ENCODE measurements at regions not wholly inside any gene's neighbourhood (a gene's known extent, or its start where the extent isn't known, plus 50 kb on each side); places are given as distances from the start of the nearest gene placed in this dataset.
"Not testable (repeated sequence)": the region's sequence is repeated elsewhere in the genome, so short reads cannot be mapped to it uniquely, and the experiment has no call there.

GRCh38 chr2:23053601-23054000 lies 331.4 kb upstream of the KLHL29 start:
- Histone ChIP-seq H3K4me1 (ENCODE audit: control insufficient read depth in 3 of 3, insufficient read depth in 3 of 3, low read length in 3 of 3) (peaks cover 0 to 11% (median 2%) of the 10 kb centered on the region in 3 donors), H3K9ac (ENCODE audit: low read depth in 1 of 3, low read length in 3 of 3) (no peak overlapping the region), H3K27ac (ENCODE audit: low read depth, low read length) (no peak overlapping the region), H3K27me3 (ENCODE audit: control insufficient read depth in 3 of 3, insufficient read depth in 3 of 3, low read length in 3 of 3) (no peaks in the 10 kb centered on the region), H3K36me3 (ENCODE audit: control insufficient read depth in 3 of 3, insufficient read depth in 3 of 3, low read length in 3 of 3) (no peaks in the 10 kb centered on the region), H3K9me3 (ENCODE audit: control insufficient read depth in 3 of 3, low read length in 3 of 3) (no peaks in the 10 kb centered on the region), H3K4me3 (ENCODE audit: low read length in 3 of 3) (no peak overlapping the region)

GRCh38 chr2:23055251-23055650 lies 329.7 kb upstream of the KLHL29 start:
- Histone ChIP-seq H3K27me3 (ENCODE audit: control insufficient read depth in 3 of 3, insufficient read depth in 3 of 3, low read length in 3 of 3) (no peaks in the 10 kb centered on the region), H3K9me3 (ENCODE audit: control insufficient read depth in 3 of 3, low read length in 3 of 3) (no peaks in the 10 kb centered on the region), H3K4me1 (ENCODE audit: control insufficient read depth in 3 of 3, insufficient read depth in 3 of 3, low read length in 3 of 3) (peaks cover 0 to 11% (median 2%) of the 10 kb centered on the region in 3 donors), H3K9ac (ENCODE audit: low read depth in 1 of 3, low read length in 3 of 3) (no peak overlapping the region), H3K36me3 (ENCODE audit: control insufficient read depth in 3 of 3, insufficient read depth in 3 of 3, low read length in 3 of 3) (no peaks in the 10 kb centered on the region), H3K4me3 (ENCODE audit: low read length in 3 of 3) (no peak overlapping the region), H3K27ac (ENCODE audit: low read depth, low read length) (no peak overlapping the region)

GRCh38 chr2:23056846-23057245 lies 328.1 kb upstream of the KLHL29 start:
- not testable (repeated sequence) for H3K27me3 ChIP-seq (ENCODE audit: control insufficient read depth in 3 of 3, insufficient read depth in 3 of 3, low read length in 3 of 3); H3K9me3 ChIP-seq (ENCODE audit: control insufficient read depth in 3 of 3, low read length in 3 of 3); H3K9ac ChIP-seq (ENCODE audit: low read depth in 1 of 3, low read length in 3 of 3); H3K4me3 ChIP-seq (ENCODE audit: low read length in 3 of 3); H3K36me3 ChIP-seq (ENCODE audit: control insufficient read depth in 3 of 3, insufficient read depth in 3 of 3, low read length in 3 of 3); H3K27ac ChIP-seq (ENCODE audit: low read depth, low read length)
- peaks cover 0 to 11% (median 2%) of the 10 kb centered on the region in 3 donors for H3K4me1 ChIP-seq (ENCODE audit: control insufficient read depth in 3 of 3, insufficient read depth in 3 of 3, low read length in 3 of 3)

GRCh38 chr2:23058435-23058834 lies 326.5 kb upstream of the KLHL29 start:
- Histone ChIP-seq H3K27me3 (ENCODE audit: control insufficient read depth in 3 of 3, insufficient read depth in 3 of 3, low read length in 3 of 3) (no peaks in the 10 kb centered on the region), H3K36me3 (ENCODE audit: control insufficient read depth in 3 of 3, insufficient read depth in 3 of 3, low read length in 3 of 3) (no peaks in the 10 kb centered on the region), H3K27ac (ENCODE audit: low read depth, low read length) (no peak overlapping the region)

GRCh38 chr2:23065210-23065609 lies 319.8 kb upstream of the KLHL29 start:
- H3K27ac ChIP-seq (ENCODE audit: low read depth, low read length): no peak overlapping the region
- no peaks in the 10 kb centered on the region for H3K9me3 ChIP-seq (ENCODE audit: control insufficient read depth in 3 of 3, low read length in 3 of 3)

More at GRCh38 chr2:23058435-23058834, 326.5 kb upstream of the KLHL29 start:
- no peak overlapping the region for H3K9ac ChIP-seq (ENCODE audit: low read depth in 1 of 3, low read length in 3 of 3)
- H3K4me3 ChIP-seq (ENCODE audit: low read length in 3 of 3): no peak overlapping the region
- peaks cover 0 to 11% (median 2%) of the 10 kb centered on the region in 3 donors for H3K4me1 ChIP-seq (ENCODE audit: control insufficient read depth in 3 of 3, insufficient read depth in 3 of 3, low read length in 3 of 3)
- no peaks in the 10 kb centered on the region for H3K9me3 ChIP-seq (ENCODE audit: control insufficient read depth in 3 of 3, low read length in 3 of 3)

GRCh38 chr2:23065936-23066335 lies 319.0 kb upstream of the KLHL29 start:
- Histone ChIP-seq H3K9me3 (ENCODE audit: control insufficient read depth in 3 of 3, low read length in 3 of 3) (no peaks in the 10 kb centered on the region), H3K36me3 (ENCODE audit: control insufficient read depth in 3 of 3, insufficient read depth in 3 of 3, low read length in 3 of 3) (no peaks in the 10 kb centered on the region), H3K27ac (ENCODE audit: low read depth, low read length) (no peak overlapping the region), H3K4me1 (ENCODE audit: control insufficient read depth in 3 of 3, insufficient read depth in 3 of 3, low read length in 3 of 3) (no peaks in the 10 kb centered on the region), H3K4me3 (ENCODE audit: low read length in 3 of 3) (no peak overlapping the region), H3K27me3 (ENCODE audit: control insufficient read depth in 3 of 3, insufficient read depth in 3 of 3, low read length in 3 of 3) (no peaks in the 10 kb centered on the region), H3K9ac (ENCODE audit: low read depth in 1 of 3, low read length in 3 of 3) (no peak overlapping the region)

More at GRCh38 chr2:23065210-23065609, 319.8 kb upstream of the KLHL29 start:
- Histone ChIP-seq H3K9ac (ENCODE audit: low read depth in 1 of 3, low read length in 3 of 3) (no peak overlapping the region), H3K36me3 (ENCODE audit: control insufficient read depth in 3 of 3, insufficient read depth in 3 of 3, low read length in 3 of 3) (no peaks in the 10 kb centered on the region), H3K4me3 (ENCODE audit: low read length in 3 of 3) (no peak overlapping the region), H3K27me3 (ENCODE audit: control insufficient read depth in 3 of 3, insufficient read depth in 3 of 3, low read length in 3 of 3) (no peaks in the 10 kb centered on the region), H3K4me1 (ENCODE audit: control insufficient read depth in 3 of 3, insufficient read depth in 3 of 3, low read length in 3 of 3) (no peaks in the 10 kb centered on the region)

GRCh38 chr2:23066686-23067085 lies 318.3 kb upstream of the KLHL29 start:
- Histone ChIP-seq H3K27ac (ENCODE audit: low read depth, low read length) (no peak overlapping the region), H3K4me1 (ENCODE audit: control insufficient read depth in 3 of 3, insufficient read depth in 3 of 3, low read length in 3 of 3) (no peaks in the 10 kb centered on the region), H3K9ac (ENCODE audit: low read depth in 1 of 3, low read length in 3 of 3) (no peak overlapping the region), H3K36me3 (ENCODE audit: control insufficient read depth in 3 of 3, insufficient read depth in 3 of 3, low read length in 3 of 3) (no peaks in the 10 kb centered on the region), H3K9me3 (ENCODE audit: control insufficient read depth in 3 of 3, low read length in 3 of 3) (no peaks in the 10 kb centered on the region), H3K4me3 (ENCODE audit: low read length in 3 of 3) (no peak overlapping the region), H3K27me3 (ENCODE audit: control insufficient read depth in 3 of 3, insufficient read depth in 3 of 3, low read length in 3 of 3) (no peaks in the 10 kb centered on the region)

GRCh38 chr2:23069156-23069555 lies 315.8 kb upstream of the KLHL29 start:
- Histone ChIP-seq H3K9me3 (ENCODE audit: control insufficient read depth in 3 of 3, low read length in 3 of 3) (no peaks in the 10 kb centered on the region), H3K36me3 (ENCODE audit: control insufficient read depth in 3 of 3, insufficient read depth in 3 of 3, low read length in 3 of 3) (no peaks in the 10 kb centered on the region), H3K27ac (ENCODE audit: low read depth, low read length) (no peak overlapping the region), H3K9ac (ENCODE audit: low read depth in 1 of 3, low read length in 3 of 3) (no peak overlapping the region), H3K27me3 (ENCODE audit: control insufficient read depth in 3 of 3, insufficient read depth in 3 of 3, low read length in 3 of 3) (no peaks in the 10 kb centered on the region), H3K4me3 (ENCODE audit: low read length in 3 of 3) (no peak overlapping the region), H3K4me1 (ENCODE audit: control insufficient read depth in 3 of 3, insufficient read depth in 3 of 3, low read length in 3 of 3) (no peaks in the 10 kb centered on the region)

GRCh38 chr2:23069923-23070322 lies 315.1 kb upstream of the KLHL29 start:
- Histone ChIP-seq H3K9ac (ENCODE audit: low read depth in 1 of 3, low read length in 3 of 3) (no peak overlapping the region), H3K36me3 (ENCODE audit: control insufficient read depth in 3 of 3, insufficient read depth in 3 of 3, low read length in 3 of 3) (no peaks in the 10 kb centered on the region), H3K27me3 (ENCODE audit: control insufficient read depth in 3 of 3, insufficient read depth in 3 of 3, low read length in 3 of 3) (no peaks in the 10 kb centered on the region), H3K27ac (ENCODE audit: low read depth, low read length) (no peak overlapping the region), H3K4me1 (ENCODE audit: control insufficient read depth in 3 of 3, insufficient read depth in 3 of 3, low read length in 3 of 3) (no peaks in the 10 kb centered on the region), H3K9me3 (ENCODE audit: control insufficient read depth in 3 of 3, low read length in 3 of 3) (no peaks in the 10 kb centered on the region), H3K4me3 (ENCODE audit: low read length in 3 of 3) (no peak overlapping the region)

- Histone ChIP-seq H3K27ac (ENCODE audit: low read depth, low read length) (no peak overlapping the region), H3K4me3 (ENCODE audit: low read length in 3 of 3) (no peak overlapping the region), H3K4me1 (ENCODE audit: control insufficient read depth in 3 of 3, insufficient read depth in 3 of 3, low read length in 3 of 3) (no peaks in the 10 kb centered on the region), H3K36me3 (ENCODE audit: control insufficient read depth in 3 of 3, insufficient read depth in 3 of 3, low read length in 3 of 3) (no peaks in the 10 kb centered on the region), H3K9ac (ENCODE audit: low read depth in 1 of 3, low read length in 3 of 3) (no peak overlapping the region), H3K9me3 (ENCODE audit: control insufficient read depth in 3 of 3, low read length in 3 of 3) (no peaks in the 10 kb centered on the region), H3K27me3 (ENCODE audit: control insufficient read depth in 3 of 3, insufficient read depth in 3 of 3, low read length in 3 of 3) (no peaks in the 10 kb centered on the region)
These were observed 311.9 kb upstream of the KLHL29 start for GRCh38 chr2:23073056-23073455.

GRCh38 chr2:23073671-23074070 lies 311.3 kb upstream of the KLHL29 start:
- Histone ChIP-seq H3K9ac (ENCODE audit: low read depth in 1 of 3, low read length in 3 of 3) (no peak overlapping the region), H3K4me3 (ENCODE audit: low read length in 3 of 3) (no peak overlapping the region), H3K27ac (ENCODE audit: low read depth, low read length) (no peak overlapping the region), H3K27me3 (ENCODE audit: control insufficient read depth in 3 of 3, insufficient read depth in 3 of 3, low read length in 3 of 3) (no peaks in the 10 kb centered on the region), H3K36me3 (ENCODE audit: control insufficient read depth in 3 of 3, insufficient read depth in 3 of 3, low read length in 3 of 3) (no peaks in the 10 kb centered on the region), H3K9me3 (ENCODE audit: control insufficient read depth in 3 of 3, low read length in 3 of 3) (no peaks in the 10 kb centered on the region), H3K4me1 (ENCODE audit: control insufficient read depth in 3 of 3, insufficient read depth in 3 of 3, low read length in 3 of 3) (no peaks in the 10 kb centered on the region)
